ENCODE measurements at regions not wholly inside any gene's neighbourhood (a gene's known extent, or its start where the extent isn't known, plus 50 kb on each side); places are given as distances from the start of the nearest gene placed in this dataset.
A peak's percentile ranks its signal among the peaks of the same experiment; 100 is the strongest.

- DNase-seq (ENCODE audit: low read depth in 3 of 3, low spot score in 1 of 3) = no peak
Observed at GRCh38 chr18:5091741-5092140, 105.3 kb downstream of the AKAIN1 start.

GRCh38 chr18:5075297-5075696 is 121.8 kb downstream of the AKAIN1 start:
- DNase-seq (ENCODE audit: low read depth in 3 of 3, low spot score in 1 of 3) = no peak

- no peak for DNase-seq (ENCODE audit: low read depth in 3 of 3, low spot score in 1 of 3)
Observed at GRCh38 chr18:5073026-5073944, 123.8 kb downstream of the AKAIN1 start.

GRCh38 chr18:5068851-5069250 is 128.2 kb downstream of the AKAIN1 start:
- DNase-seq (ENCODE audit: low read depth in 3 of 3, low spot score in 1 of 3) = no peak

- no peak for DNase-seq (ENCODE audit: low read depth in 3 of 3, low spot score in 1 of 3)
Observed at GRCh38 chr18:5066380-5066977, 130.6 kb downstream of the AKAIN1 start.

GRCh38 chr18:5065615-5066014 is 131.4 kb downstream of the AKAIN1 start:
- no peak for DNase-seq (ENCODE audit: low read depth in 3 of 3, low spot score in 1 of 3)

GRCh38 chr18:5064841-5065370 is 132.2 kb downstream of the AKAIN1 start:
- no peak for DNase-seq (ENCODE audit: low read depth in 3 of 3, low spot score in 1 of 3)

- DNase-seq (ENCODE audit: low read depth in 3 of 3, low spot score in 1 of 3) = no peak
Observed at GRCh38 chr18:5061785-5062184, 135.3 kb downstream of the AKAIN1 start.

GRCh38 chr18:5060543-5060942 is 136.5 kb downstream of the AKAIN1 start:
- DNase-seq (ENCODE audit: low read depth in 3 of 3, low spot score in 1 of 3) = no peak

- no peak for DNase-seq (ENCODE audit: low read depth in 3 of 3, low spot score in 1 of 3)
Observed at GRCh38 chr18:5059696-5060032, 137.4 kb downstream of the AKAIN1 start.

- no peak for DNase-seq (ENCODE audit: low read depth in 3 of 3, low spot score in 1 of 3)
Observed at GRCh38 chr18:5058768-5059695, 138.0 kb downstream of the AKAIN1 start.

- DNase-seq (ENCODE audit: low read depth in 3 of 3, low spot score in 1 of 3) = peak in 1 of 3 donors; percentile 7
Observed at GRCh38 chr18:5057386-5058348, 139.4 kb downstream of the AKAIN1 start.

GRCh38 chr18:5052491-5052890 is 144.6 kb downstream of the AKAIN1 start:
- no peak for DNase-seq (ENCODE audit: low read depth in 3 of 3, low spot score in 1 of 3)

- no peak for DNase-seq (ENCODE audit: low read depth in 3 of 3, low spot score in 1 of 3)
Observed at GRCh38 chr18:5051207-5051606, 145.8 kb downstream of the AKAIN1 start.

- no peak for DNase-seq (ENCODE audit: low read depth in 3 of 3, low spot score in 1 of 3)
Observed at GRCh38 chr18:5049124-5049523, 147.9 kb downstream of the AKAIN1 start.

- DNase-seq (ENCODE audit: low read depth in 3 of 3, low spot score in 1 of 3) = no peak
Observed at GRCh38 chr18:5040476-5040875, 156.6 kb downstream of the AKAIN1 start.

- no peak for DNase-seq (ENCODE audit: low read depth in 3 of 3, low spot score in 1 of 3)
Observed at GRCh38 chr18:5036523-5036922, 160.5 kb downstream of the AKAIN1 start.

GRCh38 chr18:5031216-5031615 is 165.8 kb downstream of the AKAIN1 start:
- DNase-seq (ENCODE audit: low read depth in 3 of 3, low spot score in 1 of 3) = no peak

- DNase-seq (ENCODE audit: low read depth in 3 of 3, low spot score in 1 of 3) = no peak
Observed at GRCh38 chr18:5030636-5031035, 166.4 kb downstream of the AKAIN1 start.

GRCh38 chr18:5029592-5029991 is 167.5 kb downstream of the AKAIN1 start:
- no peak for DNase-seq (ENCODE audit: low read depth in 3 of 3, low spot score in 1 of 3)

Measured in stimulated activated CD4-positive, alpha-beta T cell treated with anti-CD3 and anti-CD28 coated beads, TNF-alpha, amount 100 ng/mL, for 1 hour (primary cell).